OCI-LY7 (cell line): ENCODE measurements at regions not wholly inside any gene's neighbourhood (a gene's known extent, or its start where the extent isn't known, plus 50 kb on each side); places are given as distances from the start of the nearest gene placed in this dataset.
"Not testable (repeated sequence)": the region's sequence is repeated elsewhere in the genome, so short reads cannot be mapped to it uniquely, and the experiment has no call there.

Source experiments
- CTCF ChIP-seq: fragments of 200-600 bp; sonication (generic); conservative IDR thresholded peaks from 2 replicates; pipeline ENCODE4 v1.5.1; 2014; ENCODE audit warnings: mild to moderate bottlenecking, antibody characterized with exemption, low read length, moderate library complexity, mixed read lengths
- EZH2phosphoT487 ChIP-seq: fragments of 200-600 bp; sonication (generic); IDR thresholded peaks from 2 replicates; pipeline ENCODE4 v1.6.1; 2018; ENCODE audit warnings: low read depth, borderline replicate concordance, mild to moderate bottlenecking, mixed run types, antibody characterized with exemption, low read length, moderate library complexity, mixed read lengths

GRCh38 chr9:41266000-41266399 is 76.9 kb upstream of the ZNG1F start:
- not testable (repeated sequence) for TF ChIP-seq CTCF, EZH2phosphoT487
